ENCODE measurements at regions not wholly inside any gene's neighbourhood (a gene's known extent, or its start where the extent isn't known, plus 50 kb on each side); places are given as distances from the start of the nearest gene placed in this dataset.

DNA sequence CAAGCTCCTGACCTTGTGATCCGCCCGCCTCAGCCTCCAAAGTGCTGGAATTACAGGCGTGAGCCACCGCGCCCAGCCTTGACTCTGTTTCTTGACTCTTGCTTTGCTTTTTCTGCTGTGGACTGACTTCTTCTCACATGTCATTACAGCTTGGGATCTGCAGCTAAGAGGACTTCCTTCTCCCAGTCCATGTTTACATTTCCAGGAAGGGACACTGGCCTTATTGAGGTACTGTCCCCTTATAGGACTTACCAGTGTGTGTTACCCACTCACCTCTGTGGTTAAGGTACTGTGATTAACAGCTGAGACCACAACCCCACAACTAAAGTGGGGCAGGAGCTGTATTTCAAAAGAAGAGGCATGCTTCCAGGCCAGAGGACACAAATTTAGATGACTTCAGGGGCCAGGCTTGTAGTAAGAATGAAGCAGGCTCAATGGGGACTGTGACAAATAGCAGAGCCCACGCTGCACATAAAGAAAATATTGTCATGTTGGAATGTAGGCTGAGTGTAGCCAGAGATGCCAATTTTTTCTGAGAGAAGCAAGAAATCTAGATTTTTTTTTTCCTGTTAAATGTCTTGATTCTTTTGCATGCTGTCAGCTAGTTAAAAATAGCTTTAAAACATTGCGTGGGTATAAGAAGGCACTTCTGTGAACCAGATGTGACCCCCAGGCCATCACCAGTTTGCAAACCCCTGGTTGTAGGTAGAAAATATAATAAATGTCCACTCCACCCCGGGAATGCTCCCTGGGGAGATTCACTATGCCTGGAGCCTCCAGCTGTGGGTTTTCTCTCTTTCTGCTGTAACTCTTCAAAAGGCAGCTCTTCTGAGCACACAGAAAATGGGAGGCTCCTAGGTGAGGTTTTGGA, 75.0 kb downstream of the PTPDC1 start:
- H3K27ac ChIP-seq (ENCODE audit: low read depth, low read length), result no peak overlapping the region
- H3K27me3 ChIP-seq (ENCODE audit: low read length), result no peaks in the 10 kb centered on the region
- H3F3A ChIP-seq (ENCODE audit: insufficient read depth), result no peaks in the 10 kb centered on the region
- H3K79me2 ChIP-seq (ENCODE audit: insufficient read depth, low read length), result no peaks in the 10 kb centered on the region
- no peaks in the 10 kb centered on the region for H4K20me1 ChIP-seq (ENCODE audit: low read depth, low read length)
- no peak for TF ChIP-seq EZH2phosphoT487 (conservative IDR thresholded peaks at IDR 0.05; ENCODE audit: low read length)
- H3K9me3 ChIP-seq (ENCODE audit: insufficient read depth, low read length), result no peaks in the 10 kb centered on the region
- H2AFZ ChIP-seq (ENCODE audit: low read depth, low read length, severe bottlenecking), result no peak overlapping the region
- H3K9me2 ChIP-seq (replicated peaks; ENCODE audit: insufficient read depth, low read length), result no peaks in the 10 kb centered on the region
- no peak overlapping the region for H3K4me2 ChIP-seq (ENCODE audit: low read depth, low read length, poor library complexity, severe bottlenecking)
- H3K9ac ChIP-seq (ENCODE audit: low read length), result no peak overlapping the region
- no peak overlapping the region for H3K4me3 ChIP-seq (ENCODE audit: insufficient read depth, low read length, poor library complexity, severe bottlenecking)
- H3K36me3 ChIP-seq (ENCODE audit: low read length), result no peaks in the 10 kb centered on the region

DNA sequence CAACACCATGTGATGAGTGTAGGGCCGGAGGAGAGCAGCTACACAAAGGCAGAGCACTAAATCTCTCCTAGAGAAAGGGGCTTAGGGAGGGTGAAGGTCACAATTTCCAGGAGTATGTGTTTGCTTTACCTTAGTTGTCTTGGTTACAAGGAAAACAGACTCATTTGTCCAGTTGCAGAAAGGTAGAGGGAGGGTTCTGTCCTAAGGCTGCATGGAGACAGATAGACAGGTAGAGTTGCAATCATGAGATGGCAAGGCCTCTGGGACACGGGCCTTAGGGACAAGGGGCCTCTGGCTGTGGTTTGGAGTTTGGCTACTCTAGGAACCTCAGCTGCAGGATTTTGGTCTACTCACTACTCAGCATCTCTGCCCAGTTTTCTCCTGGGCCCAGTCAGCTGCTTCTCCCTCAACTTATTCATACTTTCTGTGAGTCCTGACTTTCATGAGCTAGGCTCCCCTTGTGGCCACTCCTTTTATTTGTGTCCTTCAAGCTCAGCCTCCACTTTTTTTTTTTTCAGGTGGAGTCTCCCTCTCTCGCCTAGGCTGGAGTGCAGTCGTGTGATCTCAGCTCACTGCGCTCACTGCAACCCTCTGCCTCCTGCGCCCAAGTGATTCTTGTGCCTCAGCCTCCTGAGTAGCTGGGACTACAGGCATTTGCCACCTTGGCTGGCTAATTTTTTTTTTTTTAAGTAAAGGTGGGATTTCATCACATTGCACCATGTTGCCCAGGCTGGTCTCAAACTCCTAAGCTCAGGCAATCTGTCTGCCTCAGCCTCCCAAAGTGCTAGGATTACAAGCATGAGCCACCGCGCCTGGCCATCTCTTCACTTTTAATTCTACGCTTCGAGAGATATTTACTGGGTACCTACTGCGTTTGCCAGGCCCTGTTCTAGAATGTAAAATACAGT, 76.6 kb downstream of the PTPDC1 start:
- Histone ChIP-seq H4K20me1 (ENCODE audit: low read depth, low read length) (no peaks in the 10 kb centered on the region), H3K9ac (ENCODE audit: low read length) (no peak overlapping the region)

DNA sequence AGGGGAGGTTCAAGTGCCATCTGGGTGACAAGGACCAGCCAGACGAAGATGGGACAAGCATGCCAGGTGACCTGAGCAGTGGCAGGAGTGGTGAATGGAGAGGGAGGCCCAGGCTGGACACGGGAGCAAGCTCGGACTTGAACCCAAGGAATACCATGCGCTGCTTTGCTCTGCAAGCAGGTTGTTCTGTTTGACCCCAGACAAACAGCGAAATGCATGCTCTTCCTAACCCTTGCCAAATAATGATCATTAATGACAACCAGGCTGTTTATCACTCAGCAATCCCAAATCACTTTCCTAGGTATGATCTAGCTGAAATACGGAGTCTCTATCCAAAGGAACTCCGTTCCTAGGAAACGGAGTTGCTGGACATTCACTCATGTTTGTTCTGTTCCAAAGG, 77.4 kb downstream of the PTPDC1 start:
- no peaks in the 10 kb centered on the region for H3K27me3 ChIP-seq (ENCODE audit: low read length)
- no peak overlapping the region for H3K9ac ChIP-seq (ENCODE audit: low read length)
- no peaks in the 10 kb centered on the region for H3K9me2 ChIP-seq (replicated peaks; ENCODE audit: insufficient read depth, low read length)
- no peaks in the 10 kb centered on the region for H4K20me1 ChIP-seq (ENCODE audit: low read depth, low read length)
- no peaks in the 10 kb centered on the region for H3K36me3 ChIP-seq (ENCODE audit: low read length)
- H3K79me2 ChIP-seq (ENCODE audit: insufficient read depth, low read length), result no peaks in the 10 kb centered on the region
- H3K4me2 ChIP-seq (ENCODE audit: low read depth, low read length, poor library complexity, severe bottlenecking), result no peak overlapping the region
- H2AFZ ChIP-seq (ENCODE audit: low read depth, low read length, severe bottlenecking), result no peak overlapping the region
- H3F3A ChIP-seq (ENCODE audit: insufficient read depth), result no peaks in the 10 kb centered on the region
- no peaks in the 10 kb centered on the region for H3K9me3 ChIP-seq (ENCODE audit: insufficient read depth, low read length)
- TF ChIP-seq, protein P1, sequence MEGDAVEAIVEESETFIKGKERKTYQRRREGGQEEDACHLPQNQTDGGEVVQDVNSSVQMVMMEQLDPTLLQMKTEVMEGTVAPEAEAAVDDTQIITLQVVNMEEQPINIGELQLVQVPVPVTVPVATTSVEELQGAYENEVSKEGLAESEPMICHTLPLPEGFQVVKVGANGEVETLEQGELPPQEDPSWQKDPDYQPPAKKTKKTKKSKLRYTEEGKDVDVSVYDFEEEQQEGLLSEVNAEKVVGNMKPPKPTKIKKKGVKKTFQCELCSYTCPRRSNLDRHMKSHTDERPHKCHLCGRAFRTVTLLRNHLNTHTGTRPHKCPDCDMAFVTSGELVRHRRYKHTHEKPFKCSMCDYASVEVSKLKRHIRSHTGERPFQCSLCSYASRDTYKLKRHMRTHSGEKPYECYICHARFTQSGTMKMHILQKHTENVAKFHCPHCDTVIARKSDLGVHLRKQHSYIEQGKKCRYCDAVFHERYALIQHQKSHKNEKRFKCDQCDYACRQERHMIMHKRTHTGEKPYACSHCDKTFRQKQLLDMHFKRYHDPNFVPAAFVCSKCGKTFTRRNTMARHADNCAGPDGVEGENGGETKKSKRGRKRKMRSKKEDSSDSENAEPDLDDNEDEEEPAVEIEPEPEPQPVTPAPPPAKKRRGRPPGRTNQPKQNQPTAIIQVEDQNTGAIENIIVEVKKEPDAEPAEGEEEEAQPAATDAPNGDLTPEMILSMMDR (IDR thresholded peaks at IDR 0.05; ENCODE audit: insufficient read depth, low read length, poor library complexity, severe bottlenecking), result no peak
- no peak for TF ChIP-seq EZH2phosphoT487 (conservative IDR thresholded peaks at IDR 0.05; ENCODE audit: low read length)
- no peak overlapping the region for H3K4me3 ChIP-seq (ENCODE audit: insufficient read depth, low read length, poor library complexity, severe bottlenecking)
- no peak overlapping the region for H3K27ac ChIP-seq (ENCODE audit: low read depth, low read length)

More for the DNA sequence above, 76.6 kb downstream of the PTPDC1 start:
- Histone ChIP-seq H3K4me2 (ENCODE audit: low read depth, low read length, poor library complexity, severe bottlenecking) (no peak overlapping the region), H3K4me3 (ENCODE audit: insufficient read depth, low read length, poor library complexity, severe bottlenecking) (no peak overlapping the region), H3K27ac (ENCODE audit: low read depth, low read length) (no peak overlapping the region), H3K27me3 (ENCODE audit: low read length) (no peaks in the 10 kb centered on the region), H3K9me2 (replicated peaks; ENCODE audit: insufficient read depth, low read length) (no peaks in the 10 kb centered on the region), H2AFZ (ENCODE audit: low read depth, low read length, severe bottlenecking) (no peak overlapping the region), H3K9me3 (ENCODE audit: insufficient read depth, low read length) (no peaks in the 10 kb centered on the region), H3K79me2 (ENCODE audit: insufficient read depth, low read length) (no peaks in the 10 kb centered on the region), H3F3A (ENCODE audit: insufficient read depth) (no peaks in the 10 kb centered on the region), H3K36me3 (ENCODE audit: low read length) (no peaks in the 10 kb centered on the region)
- TF ChIP-seq, protein P1 (IDR thresholded peaks at IDR 0.05; ENCODE audit: insufficient read depth, low read length, poor library complexity, severe bottlenecking), result no peak
- TF ChIP-seq EZH2phosphoT487 (conservative IDR thresholded peaks at IDR 0.05; ENCODE audit: low read length), result no peak
